Calu3 (cell line): ENCODE measurements at regions not wholly inside any gene's neighbourhood (a gene's known extent, or its start where the extent isn't known, plus 50 kb on each side); places are given as distances from the start of the nearest gene placed in this dataset.

ENCODE experiments used
- BruUV-seq: library from RNA; stranded (reverse); fragments of 400-500 nt; replicated peaks from 2 replicates; lab custom pipeline; 2021; lab: Mats Ljungman, UMichigan
- CTCF ChIA-PET: fragments of 300-600 bp; sonication (Branson Sonifier 250); formaldehyde crosslinking; loops from one replicate; lab custom pipeline; 2022; ENCODE audit warnings: antibody characterized with exemption; lab: Charles Lee
- DNase-seq: peaks from one replicate; pipeline ENCODE4 v3.0.0; 2022
- H3K27ac Mint-ChIP-seq: one replicate; pipeline ENCODE4 v1.8.0; 2022; ENCODE audit warnings: mixed read lengths; ENCODE audit not compliant: unreplicated experiment
- H3K27me3 Mint-ChIP-seq: one replicate; pipeline ENCODE4 v1.8.0; 2022; ENCODE audit warnings: mixed read lengths; ENCODE audit not compliant: unreplicated experiment
- H3K36me3 Mint-ChIP-seq: one replicate; pipeline ENCODE4 v1.8.0; 2022; ENCODE audit warnings: mild to moderate bottlenecking, moderate library complexity, mixed read lengths; ENCODE audit not compliant: insufficient read depth, unreplicated experiment
- H3K4me1 Mint-ChIP-seq: one replicate; pipeline ENCODE4 v1.8.0; 2022; ENCODE audit warnings: mild to moderate bottlenecking, low read depth, mixed read lengths; ENCODE audit not compliant: unreplicated experiment
- H3K4me3 Mint-ChIP-seq: one replicate; pipeline ENCODE4 v1.8.0; 2022; ENCODE audit warnings: mild to moderate bottlenecking, low read depth, moderate library complexity, mixed read lengths; ENCODE audit not compliant: unreplicated experiment
- H3K9me3 Mint-ChIP-seq: one replicate; pipeline ENCODE4 v1.8.0; 2022; ENCODE audit warnings: low read depth, mixed read lengths; ENCODE audit not compliant: unreplicated experiment
- intact Hi-C: fragments of 100-400 bp; cut with micrococcal nuclease; formaldehyde crosslinking; loops from one replicate; pipeline ENCODE4 v1.10.0; 2022; ENCODE audit not compliant: unreplicated experiment
- TF ChIP-seq, protein P1 (sequence below): fragments of 200-600 bp; IDR thresholded peaks from one replicate; pipeline ENCODE4 v1.8.0; 2022; ENCODE audit warnings: antibody characterized with exemption; ENCODE audit not compliant: unreplicated experiment

- H3K9me3 Mint-ChIP-seq: no peaks in the 10 kb centered on the region
- TF ChIP-seq, protein P1, sequence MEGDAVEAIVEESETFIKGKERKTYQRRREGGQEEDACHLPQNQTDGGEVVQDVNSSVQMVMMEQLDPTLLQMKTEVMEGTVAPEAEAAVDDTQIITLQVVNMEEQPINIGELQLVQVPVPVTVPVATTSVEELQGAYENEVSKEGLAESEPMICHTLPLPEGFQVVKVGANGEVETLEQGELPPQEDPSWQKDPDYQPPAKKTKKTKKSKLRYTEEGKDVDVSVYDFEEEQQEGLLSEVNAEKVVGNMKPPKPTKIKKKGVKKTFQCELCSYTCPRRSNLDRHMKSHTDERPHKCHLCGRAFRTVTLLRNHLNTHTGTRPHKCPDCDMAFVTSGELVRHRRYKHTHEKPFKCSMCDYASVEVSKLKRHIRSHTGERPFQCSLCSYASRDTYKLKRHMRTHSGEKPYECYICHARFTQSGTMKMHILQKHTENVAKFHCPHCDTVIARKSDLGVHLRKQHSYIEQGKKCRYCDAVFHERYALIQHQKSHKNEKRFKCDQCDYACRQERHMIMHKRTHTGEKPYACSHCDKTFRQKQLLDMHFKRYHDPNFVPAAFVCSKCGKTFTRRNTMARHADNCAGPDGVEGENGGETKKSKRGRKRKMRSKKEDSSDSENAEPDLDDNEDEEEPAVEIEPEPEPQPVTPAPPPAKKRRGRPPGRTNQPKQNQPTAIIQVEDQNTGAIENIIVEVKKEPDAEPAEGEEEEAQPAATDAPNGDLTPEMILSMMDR: no peak
- H3K27ac Mint-ChIP-seq: no peak overlapping the region
- H3K27me3 Mint-ChIP-seq: peaks cover 75% of the 10 kb centered on the region
- BruUV-seq: no TSS peak
- intact Hi-C loops: no loop called here
- no peaks in the 10 kb centered on the region for H3K4me1 Mint-ChIP-seq
- DNase-seq: no peak
- CTCF ChIA-PET: no interaction called here
- no peak overlapping the region for H3K4me3 Mint-ChIP-seq
- H3K36me3 Mint-ChIP-seq: no peaks in the 10 kb centered on the region
Measured at GRCh38 chr7:24141874-24142509, 142.0 kb upstream of the NPY start.

DNA sequence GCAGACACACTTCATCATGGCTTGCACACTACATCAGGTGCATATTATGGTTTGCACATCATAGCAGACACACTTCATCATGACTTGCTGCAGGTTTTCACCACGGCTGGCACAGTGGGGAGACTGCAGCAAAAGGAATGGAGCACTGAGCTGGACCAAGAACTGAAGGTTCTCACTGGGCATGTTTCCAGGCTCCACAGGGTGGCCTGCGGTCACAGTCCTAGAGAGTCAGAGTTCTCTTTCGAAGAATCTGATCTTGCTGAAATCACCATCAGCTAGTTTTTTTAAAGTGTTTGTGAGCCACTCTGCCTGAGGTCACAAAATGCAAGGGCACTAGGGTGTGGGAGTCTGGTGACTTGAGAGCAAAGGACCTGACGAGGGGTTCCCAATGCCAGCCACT, 140.4 kb upstream of the NPY start:
- BruUV-seq: no TSS peak
- DNase-seq: no peak
- CTCF ChIA-PET: no interaction called here

GRCh38 chr7:24151944-24152343, 132.0 kb upstream of the NPY start:
- Mint-ChIP-seq H3K27ac (no peak overlapping the region), H3K4me1 (no peaks in the 10 kb centered on the region), H3K9me3 (peaks cover 7% of the 10 kb centered on the region), H3K27me3 (peaks cover 33% of the 10 kb centered on the region), H3K36me3 (no peaks in the 10 kb centered on the region), H3K4me3 (no peak overlapping the region)
- no peak for DNase-seq
- TF ChIP-seq, protein P1: no peak
- intact Hi-C loops: no loop called here
- CTCF ChIA-PET: no interaction called here
- no TSS peak for BruUV-seq

More for the DNA sequence above, 140.4 kb upstream of the NPY start:
- Mint-ChIP-seq H3K4me1 (no peaks in the 10 kb centered on the region), H3K27me3 (peaks cover 60% of the 10 kb centered on the region), H3K4me3 (no peak overlapping the region), H3K36me3 (no peaks in the 10 kb centered on the region), H3K27ac (no peak overlapping the region), H3K9me3 (no peaks in the 10 kb centered on the region)
- intact Hi-C loops: no loop called here
- TF ChIP-seq, protein P1: no peak

- CTCF ChIA-PET: no interaction called here
- H3K4me3 Mint-ChIP-seq: no peak overlapping the region
- no TSS peak for BruUV-seq
- H3K9me3 Mint-ChIP-seq: peaks cover 7% of the 10 kb centered on the region
- peaks cover 37% of the 10 kb centered on the region for H3K27me3 Mint-ChIP-seq
- intact Hi-C loops: no loop called here
- DNase-seq: no peak
- TF ChIP-seq, protein P1: no peak
- no peak overlapping the region for H3K27ac Mint-ChIP-seq
- H3K36me3 Mint-ChIP-seq: no peaks in the 10 kb centered on the region
- H3K4me1 Mint-ChIP-seq: no peaks in the 10 kb centered on the region
Measured at GRCh38 chr7:24152356-24152755, 131.6 kb upstream of the NPY start.
